ENCODE measurements at regions not wholly inside any gene's neighbourhood (a gene's known extent, or its start where the extent isn't known, plus 50 kb on each side); places are given as distances from the start of the nearest gene placed in this dataset.

- DNase-seq (ENCODE audit: low spot score): no peak
Observed at GRCh38 chr15:98387866-98388265, 260.5 kb upstream of the IGF1R start.

GRCh38 chr15:98390946-98391530 is 257.3 kb upstream of the IGF1R start:
- no peak for DNase-seq (ENCODE audit: low spot score)

GRCh38 chr15:98391568-98391967 is 256.8 kb upstream of the IGF1R start:
- no peak for DNase-seq (ENCODE audit: low spot score)

- no peak for DNase-seq (ENCODE audit: low spot score)
Observed at GRCh38 chr15:98393471-98393870, 254.9 kb upstream of the IGF1R start.

GRCh38 chr15:98394546-98394945 is 253.8 kb upstream of the IGF1R start:
- no peak for DNase-seq (ENCODE audit: low spot score)

GRCh38 chr15:98395974-98396610 is 252.2 kb upstream of the IGF1R start:
- no peak for DNase-seq (ENCODE audit: low spot score)

GRCh38 chr15:98397419-98397818 is 250.9 kb upstream of the IGF1R start:
- no peak for DNase-seq (ENCODE audit: low spot score)

- DNase-seq (ENCODE audit: low spot score): no peak
Observed at GRCh38 chr15:98398056-98398455, 250.3 kb upstream of the IGF1R start.

GRCh38 chr15:98398886-98399285 is 249.5 kb upstream of the IGF1R start:
- no peak for DNase-seq (ENCODE audit: low spot score)

- no peak for DNase-seq (ENCODE audit: low spot score)
Observed at GRCh38 chr15:98400120-98400519, 248.2 kb upstream of the IGF1R start.

GRCh38 chr15:98401029-98401428 is 247.3 kb upstream of the IGF1R start:
- DNase-seq (ENCODE audit: low spot score): no peak

GRCh38 chr15:98402486-98402885 is 245.9 kb upstream of the IGF1R start:
- no peak for DNase-seq (ENCODE audit: low spot score)

- no peak for DNase-seq (ENCODE audit: low spot score)
Observed at GRCh38 chr15:98403169-98403568, 245.2 kb upstream of the IGF1R start.

- DNase-seq (ENCODE audit: low spot score): no peak
Observed at GRCh38 chr15:98403569-98403968, 244.8 kb upstream of the IGF1R start.

- no peak for DNase-seq (ENCODE audit: low spot score)
Observed at GRCh38 chr15:98405013-98405412, 243.3 kb upstream of the IGF1R start.

GRCh38 chr15:98408231-98408630 is 240.1 kb upstream of the IGF1R start:
- DNase-seq (ENCODE audit: low spot score): no peak

GRCh38 chr15:98410328-98410727 is 238.0 kb upstream of the IGF1R start:
- no peak for DNase-seq (ENCODE audit: low spot score)

- no peak for DNase-seq (ENCODE audit: low spot score)
Observed at GRCh38 chr15:98412852-98413251, 235.5 kb upstream of the IGF1R start.

- DNase-seq (ENCODE audit: low spot score): no peak
Observed at GRCh38 chr15:98413933-98414546, 234.3 kb upstream of the IGF1R start.

- no peak for DNase-seq (ENCODE audit: low spot score)
Observed at GRCh38 chr15:98416222-98416855, 232.0 kb upstream of the IGF1R start.

GRCh38 chr15:98417346-98417745 is 231.0 kb upstream of the IGF1R start:
- DNase-seq (ENCODE audit: low spot score): no peak

GRCh38 chr15:98418122-98418521 is 230.2 kb upstream of the IGF1R start:
- DNase-seq (ENCODE audit: low spot score): no peak

- DNase-seq (ENCODE audit: low spot score): no peak
Observed at GRCh38 chr15:98419173-98419780, 229.1 kb upstream of the IGF1R start.
